ENCODE measurements at regions not wholly inside any gene's neighbourhood (a gene's known extent, or its start where the extent isn't known, plus 50 kb on each side); places are given as distances from the start of the nearest gene placed in this dataset.

DNA sequence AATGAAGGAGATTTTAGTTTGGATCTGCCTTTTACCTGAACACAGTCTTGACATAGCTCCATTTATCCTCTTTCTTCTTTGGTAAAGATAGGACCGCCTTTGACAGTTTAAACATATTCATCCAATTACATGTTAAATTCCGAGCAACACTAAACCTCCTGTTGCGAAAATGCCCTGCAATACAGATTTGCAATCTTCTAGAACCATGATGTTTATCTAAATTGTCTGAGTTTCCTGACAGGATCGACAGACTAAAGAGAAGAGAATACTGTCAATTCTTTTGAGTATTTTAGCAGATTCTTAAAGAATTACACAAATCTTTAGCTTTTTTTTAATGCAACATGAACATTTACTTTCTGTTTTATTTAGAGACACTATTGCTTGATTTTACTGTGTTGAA lies 1145.5 kb downstream of the CDH11 start:
- Mint-ChIP-seq H3K9me3 (peaks cover 22% of the 10 kb centered on the region), H3K27me3 (no peaks in the 10 kb centered on the region), H3K36me3 (ENCODE audit: low read depth) (no peaks in the 10 kb centered on the region), H3K27ac (no peak overlapping the region), H3K4me1 (ENCODE audit: low read depth) (no peaks in the 10 kb centered on the region), H3K4me3 (no peak overlapping the region)
- H3K36me3 ChIP-seq (ENCODE audit: insufficient read depth, low read length) = no peaks in the 10 kb centered on the region
- H3K4me3 ChIP-seq (ENCODE audit: low read length) = no peak overlapping the region
- no peak for ATAC-seq (ENCODE audit: poor library complexity)
- no peak for DNase-seq
- ChIA-PET POLR2A (no interaction called here), CTCF (no interaction called here)
- no peaks in the 10 kb centered on the region for H3K4me1 ChIP-seq (ENCODE audit: insufficient read depth, low read length)
- TF ChIP-seq CTCF (IDR thresholded peaks at IDR 0.05) = no peak
- intact Hi-C loops (cut with DNase I, micrococcal nuclease) = no loop called here
- H3K9me3 ChIP-seq (ENCODE audit: control insufficient read depth in 1 of 2, insufficient read depth in 1 of 2, low read length in 2 of 2) = peaks cover 0 to 5% of the 10 kb centered on the region in 2 experiments
- no peak overlapping the region for H3K27ac ChIP-seq (ENCODE audit: low read depth in 1 of 2, low read length in 2 of 2)
- no peaks in the 10 kb centered on the region for H3K27me3 ChIP-seq (ENCODE audit: control insufficient read depth in 1 of 2, insufficient read depth in 2 of 2, low read length in 2 of 2)

DNA sequence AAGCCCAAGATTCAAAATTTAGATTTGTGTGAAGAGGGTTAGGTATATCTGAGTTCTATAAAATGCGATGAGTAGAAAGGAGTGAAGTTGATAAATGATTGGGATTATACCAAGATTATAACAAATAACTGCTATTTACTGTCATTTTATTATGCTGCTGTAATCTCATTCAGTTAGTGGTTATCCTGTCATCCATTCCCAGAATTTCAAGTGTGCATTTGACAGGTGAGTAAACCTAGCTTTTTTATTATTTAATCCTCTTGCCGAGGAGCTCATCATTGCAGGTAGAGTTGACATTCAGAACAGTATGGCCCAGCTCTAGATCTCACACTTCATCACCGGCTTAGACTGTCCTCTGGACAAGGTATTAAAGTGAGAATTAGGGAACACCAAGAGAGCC lies 1146.2 kb downstream of the CDH11 start:
- no peak for ATAC-seq (ENCODE audit: poor library complexity)
- no peak overlapping the region for H3K27ac Mint-ChIP-seq
- H3K36me3 Mint-ChIP-seq (ENCODE audit: low read depth) = no peaks in the 10 kb centered on the region
- Histone ChIP-seq H3K4me3 (ENCODE audit: low read length) (no peak overlapping the region), H3K27me3 (ENCODE audit: control insufficient read depth in 1 of 2, insufficient read depth in 2 of 2, low read length in 2 of 2) (no peaks in the 10 kb centered on the region), H3K27ac (ENCODE audit: low read depth in 1 of 2, low read length in 2 of 2) (no peak overlapping the region), H3K4me1 (ENCODE audit: insufficient read depth, low read length) (no peaks in the 10 kb centered on the region), H3K9me3 (ENCODE audit: control insufficient read depth in 1 of 2, insufficient read depth in 1 of 2, low read length in 2 of 2) (peaks cover 0 to 5% of the 10 kb centered on the region in 2 experiments), H3K36me3 (ENCODE audit: insufficient read depth, low read length) (no peaks in the 10 kb centered on the region)
- no peak for DNase-seq
- ChIA-PET POLR2A (no interaction called here), CTCF (interaction anchor here (0.7 kb wide), 1 partner anchor 259 kb away, joined by 4 read pairs; no protein-coding TSS in a partner anchor)
- no peaks in the 10 kb centered on the region for H3K27me3 Mint-ChIP-seq
- intact Hi-C loops (cut with DNase I, micrococcal nuclease) = no loop called here
- H3K4me3 Mint-ChIP-seq = no peak overlapping the region
- no peak for TF ChIP-seq CTCF (IDR thresholded peaks at IDR 0.05)
- H3K4me1 Mint-ChIP-seq (ENCODE audit: low read depth) = no peaks in the 10 kb centered on the region
- peaks cover 22% of the 10 kb centered on the region for H3K9me3 Mint-ChIP-seq

- no peak overlapping the region for H3K27ac Mint-ChIP-seq
- ATAC-seq (ENCODE audit: poor library complexity) (no peak), DNase-seq (no peak)
- ChIA-PET CTCF (no interaction called here), POLR2A (no interaction called here)
- intact Hi-C loops (cut with DNase I, micrococcal nuclease) = no loop called here
- no peak for TF ChIP-seq CTCF (IDR thresholded peaks at IDR 0.05)
- H3K36me3 Mint-ChIP-seq (ENCODE audit: low read depth) = no peaks in the 10 kb centered on the region
- Histone ChIP-seq H3K27me3 (ENCODE audit: control insufficient read depth in 1 of 2, insufficient read depth in 2 of 2, low read length in 2 of 2) (no peaks in the 10 kb centered on the region), H3K9me3 (ENCODE audit: control insufficient read depth in 1 of 2, insufficient read depth in 1 of 2, low read length in 2 of 2) (peaks cover 5 to 7% of the 10 kb centered on the region in 2 experiments), H3K36me3 (ENCODE audit: insufficient read depth, low read length) (no peaks in the 10 kb centered on the region), H3K4me1 (ENCODE audit: insufficient read depth, low read length) (no peaks in the 10 kb centered on the region), H3K27ac (ENCODE audit: low read depth in 1 of 2, low read length in 2 of 2) (no peak overlapping the region), H3K4me3 (ENCODE audit: low read length) (no peak overlapping the region)
- H3K4me3 Mint-ChIP-seq = no peak overlapping the region
- H3K9me3 Mint-ChIP-seq = peaks cover 14% of the 10 kb centered on the region
- no peaks in the 10 kb centered on the region for H3K27me3 Mint-ChIP-seq
- H3K4me1 Mint-ChIP-seq (ENCODE audit: low read depth) = no peaks in the 10 kb centered on the region
These were observed 1153.9 kb downstream of the CDH11 start for GRCh38 chr16:63967966-63968365.

Data from CD4-positive, alpha-beta T cell (primary cell).